ENCODE measurements at regions not wholly inside any gene's neighbourhood (a gene's known extent, or its start where the extent isn't known, plus 50 kb on each side); places are given as distances from the start of the nearest gene placed in this dataset.

GRCh38 chr19:29267701-29268100 lies 54.8 kb upstream of the UQCRFS1 start (continued):
- TF ChIP-seq PBX3 (IDR thresholded peaks at IDR 0.05) = no peak
- TF ChIP-seq FOXJ3 (CRISPR knock-in tag; IDR thresholded peaks at IDR 0.05) = no peak

DNA sequence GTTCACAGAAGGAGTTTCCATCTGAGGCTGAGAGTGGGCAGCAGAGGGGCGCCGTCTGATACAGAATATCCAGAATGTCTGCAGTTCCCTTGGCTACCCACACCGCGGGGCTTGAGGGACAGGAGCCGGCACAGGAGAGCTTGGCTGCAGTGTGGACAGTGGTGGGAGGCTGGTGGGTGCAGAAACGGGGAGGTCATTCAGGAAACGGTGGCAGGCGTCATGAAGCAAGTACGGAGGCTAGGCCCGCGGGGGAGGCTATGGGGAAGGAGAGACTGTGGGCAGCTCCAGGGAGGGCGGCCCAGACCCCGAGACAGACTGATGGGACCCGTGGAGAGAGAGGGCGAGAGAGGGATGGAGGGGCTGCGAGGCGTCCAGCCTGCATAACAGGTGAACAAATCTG lies 55.2 kb upstream of the UQCRFS1 start:
- 9% methylated on average over 14 of the region's 17 CpGs for WGBS (ENCODE audit: low lambda C conversion rate)
- CTCF ChIA-PET = no interaction called here
- no peak for DNase-seq
- TF ChIP-seq, protein P1, sequence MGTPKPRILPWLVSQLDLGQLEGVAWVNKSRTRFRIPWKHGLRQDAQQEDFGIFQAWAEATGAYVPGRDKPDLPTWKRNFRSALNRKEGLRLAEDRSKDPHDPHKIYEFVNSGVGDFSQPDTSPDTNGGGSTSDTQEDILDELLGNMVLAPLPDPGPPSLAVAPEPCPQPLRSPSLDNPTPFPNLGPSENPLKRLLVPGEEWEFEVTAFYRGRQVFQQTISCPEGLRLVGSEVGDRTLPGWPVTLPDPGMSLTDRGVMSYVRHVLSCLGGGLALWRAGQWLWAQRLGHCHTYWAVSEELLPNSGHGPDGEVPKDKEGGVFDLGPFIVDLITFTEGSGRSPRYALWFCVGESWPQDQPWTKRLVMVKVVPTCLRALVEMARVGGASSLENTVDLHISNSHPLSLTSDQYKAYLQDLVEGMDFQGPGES (IDR thresholded peaks at IDR 0.05; ENCODE audit: low read depth, low read length) = no peak
- H3K9me2 ChIP-seq = no peaks in the 10 kb centered on the region
- H4K20me1 ChIP-seq (ENCODE audit: insufficient read depth) = no peaks in the 10 kb centered on the region
- no peak overlapping the region for H3K9ac ChIP-seq
- POLR2A ChIA-PET = no interaction called here
- H3K36me3 ChIP-seq (replicated peaks in 1 of 2; ENCODE audit: control insufficient read depth in 1 of 2, insufficient read depth in 2 of 2, low read length in 1 of 2) = no peaks in the 10 kb centered on the region
- H3K79me2 ChIP-seq (ENCODE audit: insufficient read depth) = no peaks in the 10 kb centered on the region
- no peaks in the 10 kb centered on the region for H3F3A ChIP-seq (replicated peaks; ENCODE audit: insufficient read depth)
- no peak overlapping the region for H3K4me2 ChIP-seq
- no peak overlapping the region for H3K4me3 ChIP-seq (ENCODE audit: low read depth in 2 of 2, low read length in 1 of 2)
- no peak overlapping the region for H2AFZ ChIP-seq (ENCODE audit: low read depth)
- H3K4me1 ChIP-seq (ENCODE audit: control insufficient read depth in 1 of 2, insufficient read depth in 2 of 2, low read depth in 1 of 2, low read length in 1 of 2) = no peaks in the 10 kb centered on the region
- peaks cover 34% of the 10 kb centered on the region for H3K27me3 ChIP-seq (ENCODE audit: insufficient read depth)
- H3K27ac ChIP-seq (ENCODE audit: low read depth in 2 of 2, low read length in 1 of 2) = no peak overlapping the region
- no peaks in the 10 kb centered on the region for H3K9me3 ChIP-seq

- 10% methylated on average over 25 of the region's 25 CpGs for WGBS (ENCODE audit: low lambda C conversion rate)
- Histone ChIP-seq H3K9me2 (no peaks in the 10 kb centered on the region), H3K79me2 (ENCODE audit: insufficient read depth) (no peaks in the 10 kb centered on the region), H3K36me3 (replicated peaks in 1 of 2; ENCODE audit: control insufficient read depth in 1 of 2, insufficient read depth in 2 of 2, low read length in 1 of 2) (no peaks in the 10 kb centered on the region), H3K4me2 (no peak overlapping the region), H3K4me1 (ENCODE audit: control insufficient read depth in 1 of 2, insufficient read depth in 2 of 2, low read depth in 1 of 2, low read length in 1 of 2) (no peaks in the 10 kb centered on the region), H3K27me3 (ENCODE audit: insufficient read depth) (peaks cover 34% of the 10 kb centered on the region), H3K9me3 (no peaks in the 10 kb centered on the region), H3K9ac (no peak overlapping the region), H3K27ac (ENCODE audit: low read depth in 2 of 2, low read length in 1 of 2) (no peak overlapping the region), H4K20me1 (ENCODE audit: insufficient read depth) (no peaks in the 10 kb centered on the region), H2AFZ (ENCODE audit: low read depth) (no peak overlapping the region), H3F3A (replicated peaks; ENCODE audit: insufficient read depth) (no peaks in the 10 kb centered on the region), H3K4me3 (ENCODE audit: low read depth in 2 of 2, low read length in 1 of 2) (no peak overlapping the region)
- CTCF ChIA-PET = interaction anchor here (0.7 to 0.8 kb wide), 2 partner anchors 10 to 338 kb away, joined by 3 read pairs; no protein-coding TSS in a partner anchor
- TF ChIP-seq EP300 (IDR thresholded peaks at IDR 0.05; ENCODE audit: borderline replicate concordance in 1 of 2, low read depth in 1 of 2, low read length in 1 of 2) = no peak
- no peak for TF ChIP-seq NFIC (IDR thresholded peaks at IDR 0.05; ENCODE audit: borderline replicate concordance)
- TF ChIP-seq RXRA (IDR thresholded peaks at IDR 0.05; ENCODE audit: borderline replicate concordance, low read depth) = no peak
- no peak for TF ChIP-seq FOXM1 (IDR thresholded peaks at IDR 0.05; ENCODE audit: low read depth)
- no peak for TF ChIP-seq USF2 (IDR thresholded peaks at IDR 0.05; ENCODE audit: borderline replicate concordance, low read depth, low read length)
- no peak for TF ChIP-seq PBX3 (IDR thresholded peaks at IDR 0.05)
- no peak for TF ChIP-seq ELF1 (IDR thresholded peaks at IDR 0.05)
- TF ChIP-seq SMC3 (IDR thresholded peaks at IDR 0.05; ENCODE audit: low read depth, low read length) = no peak
- POLR2A ChIA-PET = no interaction called here
- no peak for DNase-seq
Observed at GRCh38 chr19:29268721-29269393, 55.9 kb upstream of the UQCRFS1 start.

Data from SK-N-SH (cell line).